Stimulated activated CD8-positive, alpha-beta memory T cell treated with anti-CD3 and anti-CD28 coated beads, Interleukin-12 subunit alpha, Interleukin-12 subunit beta, amount 100 ng/mL, for 4 hours (primary cell): ENCODE measurements at regions not wholly inside any gene's neighbourhood (a gene's known extent, or its start where the extent isn't known, plus 50 kb on each side); places are given as distances from the start of the nearest gene placed in this dataset.
A peak's percentile ranks its signal among the peaks of the same experiment; 100 is the strongest.
"Not testable (repeated sequence)": the region's sequence is repeated elsewhere in the genome, so short reads cannot be mapped to it uniquely, and the experiment has no call there.

Experiments used
- DNase-seq: peaks from one replicate; pipeline ENCODE4 v3.0.0-alpha.2; 2020; ENCODE audit warnings: low read depth

DNA sequence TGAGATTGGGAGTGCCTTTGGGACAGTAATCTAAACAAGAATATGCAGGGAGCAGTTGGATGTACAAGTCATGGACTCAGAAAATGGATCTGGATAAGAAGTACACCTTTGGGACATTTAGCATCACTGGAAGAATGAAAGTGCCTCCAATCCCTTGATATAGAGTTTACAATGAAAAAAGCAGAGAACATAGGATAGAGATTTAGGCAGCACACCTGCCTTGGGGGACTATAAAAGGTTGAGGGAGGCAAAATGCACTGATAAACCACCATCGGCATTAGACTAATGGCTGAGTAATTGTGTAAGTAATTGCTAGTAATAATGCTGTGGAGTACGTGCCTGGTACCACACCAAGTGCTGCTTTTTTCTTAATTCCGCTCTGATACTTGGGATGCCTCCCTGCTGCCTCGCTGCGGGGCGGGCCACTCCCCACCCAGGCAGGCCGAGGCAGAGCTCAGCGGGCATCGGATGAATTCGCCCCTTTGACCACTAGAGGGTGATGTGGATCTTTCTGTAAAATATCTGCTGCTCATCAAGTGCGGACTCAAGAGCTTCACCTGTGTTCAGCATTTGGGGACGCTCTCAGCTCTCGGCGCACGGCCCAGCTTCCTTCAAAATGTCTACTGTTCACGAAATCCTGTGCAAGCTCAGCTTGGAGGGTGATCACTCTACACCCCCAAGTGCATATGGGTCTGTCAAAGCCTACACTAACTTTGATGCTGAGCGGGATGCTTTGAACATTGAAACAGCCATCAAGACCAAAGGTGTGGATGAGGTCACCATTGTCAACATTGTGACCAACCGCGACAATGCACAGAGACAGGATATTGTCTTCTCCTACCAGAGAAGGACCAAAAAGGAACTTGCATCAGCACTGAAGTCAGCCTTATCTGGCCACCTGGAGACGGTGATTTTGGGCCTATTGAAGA is 99.9 kb downstream of the ANKRD18B start:
- peak; percentile 32 for DNase-seq

DNA sequence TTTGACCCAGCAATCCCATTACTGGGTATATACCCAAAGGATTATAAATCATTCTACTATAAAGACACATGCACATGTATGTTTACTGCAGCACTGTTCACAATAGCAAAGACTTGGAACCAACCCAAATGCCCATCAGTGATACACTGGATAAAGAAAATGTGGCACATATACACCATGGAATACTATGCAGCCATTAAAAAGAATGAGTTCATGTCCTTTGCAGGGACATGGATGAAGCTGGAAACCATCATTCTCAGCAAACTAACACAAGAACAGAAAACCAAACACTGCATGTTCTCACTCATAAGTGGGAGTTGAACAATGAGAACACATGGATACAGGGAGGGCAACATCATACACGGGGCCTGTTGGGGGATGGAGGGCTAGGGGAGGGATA is 104.3 kb downstream of the ANKRD18B start:
- DNase-seq: not testable (repeated sequence)

DNA sequence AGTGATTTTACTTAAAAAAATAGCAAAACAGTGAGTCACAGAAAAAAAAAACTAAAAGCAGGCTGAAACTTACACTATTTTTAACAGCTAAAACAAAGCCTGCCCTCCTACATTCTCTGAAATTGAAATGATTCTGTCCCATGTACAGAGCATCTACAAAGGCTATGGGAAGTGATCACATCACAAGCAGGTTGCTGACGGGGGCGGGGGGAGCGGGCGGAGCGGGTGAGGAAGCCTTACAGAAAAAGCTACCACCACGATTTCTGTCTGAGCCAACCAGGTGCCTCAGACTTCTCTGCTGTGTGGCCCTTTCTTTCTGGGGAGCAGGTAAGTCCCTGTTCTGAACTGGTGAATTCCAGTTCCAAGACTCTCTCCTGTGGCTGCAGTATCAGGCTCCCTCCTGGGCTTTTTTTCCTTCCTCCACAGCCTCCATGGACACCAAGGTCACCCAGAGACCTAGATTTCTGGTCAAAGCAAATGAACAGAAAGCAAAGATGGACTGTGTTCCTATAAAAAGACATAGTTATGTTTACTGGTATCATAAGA is 104.9 kb downstream of the ANKRD18B start:
- DNase-seq: no peak

DNA sequence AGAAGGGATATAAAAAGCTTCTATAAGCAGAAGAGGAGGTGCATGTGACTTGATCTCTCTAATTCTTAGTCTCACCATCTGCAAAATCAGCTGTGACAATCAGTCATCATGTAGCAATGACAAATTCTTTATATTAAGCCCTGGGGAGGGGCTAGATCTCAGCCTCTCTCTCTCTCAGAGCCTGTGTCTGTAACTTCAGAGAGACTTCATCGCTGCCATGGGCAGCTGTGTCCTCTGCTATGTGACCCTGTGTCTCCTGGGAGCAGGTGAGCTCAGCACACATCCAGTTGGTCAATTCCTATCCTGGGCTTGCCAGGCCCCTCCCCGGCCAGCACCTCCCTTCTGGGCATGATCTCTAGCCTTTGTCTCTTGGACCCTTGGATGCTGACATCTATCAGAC is 109.6 kb downstream of the ANKRD18B start:
- no peak for DNase-seq

DNA sequence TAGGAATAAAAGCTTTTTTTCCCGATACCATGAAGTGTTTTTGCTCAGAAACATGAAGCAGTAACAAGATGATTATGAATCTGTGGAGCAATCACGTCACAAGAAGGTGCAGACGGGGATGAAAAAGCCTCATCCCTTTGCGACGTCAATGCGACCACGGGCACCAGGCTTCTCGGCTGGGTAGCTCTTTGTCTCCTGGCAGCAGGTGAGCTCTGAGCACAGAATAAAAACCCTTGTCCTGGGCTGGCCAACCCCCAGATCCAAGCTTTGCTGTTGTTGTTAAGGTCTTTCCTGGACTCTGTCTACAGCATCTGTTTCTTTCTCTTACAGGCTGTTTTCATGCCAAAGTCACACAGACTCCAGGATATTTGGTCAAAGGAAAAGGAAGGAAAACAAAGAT is 113.8 kb downstream of the ANKRD18B start:
- DNase-seq: no peak

DNA sequence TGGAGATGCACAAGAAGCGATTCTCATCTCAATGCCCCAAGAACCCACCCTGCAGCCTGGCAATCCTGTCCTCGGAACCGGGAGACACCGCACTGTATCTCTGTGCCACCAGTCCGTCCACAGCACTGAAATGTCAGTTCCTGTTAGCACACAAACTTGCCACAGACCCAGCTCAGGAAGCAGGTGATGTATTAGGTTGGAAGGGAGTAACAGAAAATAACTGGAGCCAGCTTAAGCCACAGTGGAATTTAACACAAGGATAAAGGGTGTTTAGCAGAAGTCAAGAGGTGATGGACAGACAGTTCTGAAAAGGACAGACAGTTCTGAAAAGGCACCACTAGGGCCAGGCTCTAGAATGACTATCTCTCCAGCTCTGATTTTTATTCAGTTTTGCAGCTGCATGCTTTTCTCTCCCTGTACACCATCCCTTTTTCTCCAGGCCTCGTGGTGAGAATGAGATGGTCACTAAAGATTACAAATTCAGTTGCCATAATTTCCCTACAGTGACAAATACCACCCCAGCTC is 114.4 kb downstream of the ANKRD18B start:
- DNase-seq: no peak

DNA sequence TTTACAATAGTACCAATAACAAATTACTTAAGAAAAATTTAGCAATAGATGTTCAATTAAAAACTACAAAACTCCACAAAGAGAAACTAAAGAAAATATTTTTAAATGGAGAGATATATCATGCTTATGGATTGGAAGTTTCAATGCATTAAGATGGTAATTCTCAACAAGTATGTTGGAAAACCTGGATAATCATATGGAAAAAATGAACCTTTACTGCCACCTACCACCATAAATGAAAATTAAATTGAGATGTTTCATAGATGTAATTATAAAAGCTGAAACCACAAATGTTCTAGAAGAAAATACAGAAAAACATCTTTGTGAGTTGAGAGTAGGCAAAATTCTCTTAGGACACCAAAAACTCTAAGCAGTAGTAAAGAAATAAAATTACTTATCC is 121.7 kb downstream of the ANKRD18B start:
- DNase-seq: no peak

DNA sequence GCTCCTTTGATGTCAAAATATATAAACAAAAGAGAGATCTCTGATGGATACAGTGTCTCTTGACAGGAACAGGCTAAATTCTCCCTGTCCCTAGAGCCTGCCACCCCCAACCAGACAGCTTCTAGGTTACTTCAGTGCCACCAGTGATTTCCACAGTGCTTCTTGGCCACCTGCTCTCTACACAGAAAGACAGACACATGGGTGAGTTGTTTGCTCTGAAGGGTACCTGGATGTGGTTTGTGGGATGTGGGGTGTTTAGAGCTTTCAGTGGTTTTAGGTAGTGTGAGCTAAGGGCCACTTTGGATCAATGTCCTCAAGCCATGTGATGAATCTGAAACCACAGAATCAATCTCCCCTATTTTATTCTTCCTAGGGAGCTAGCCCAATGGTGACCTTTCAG is 125.4 kb downstream of the ANKRD18B start:
- no peak for DNase-seq

DNA sequence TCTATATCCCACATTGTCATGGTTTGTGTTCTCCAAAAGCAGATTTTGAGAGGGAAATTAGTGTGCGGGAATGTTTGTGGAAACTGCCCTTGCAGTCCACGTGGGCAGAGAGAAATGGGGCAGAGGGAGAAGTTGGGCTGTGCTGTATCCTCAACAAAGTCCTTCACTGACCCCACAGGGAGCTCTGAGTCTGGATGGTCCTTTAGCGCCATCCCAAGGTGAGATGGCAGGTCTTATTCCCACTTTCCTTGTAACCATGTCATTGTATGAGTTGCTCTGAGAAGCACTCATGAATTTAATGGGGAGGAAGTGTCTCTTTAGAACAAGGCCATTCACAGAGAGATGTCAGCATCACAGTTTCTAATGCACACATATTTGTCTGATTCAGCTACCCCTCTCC is 127.1 kb downstream of the ANKRD18B start:
- DNase-seq: no peak

DNA sequence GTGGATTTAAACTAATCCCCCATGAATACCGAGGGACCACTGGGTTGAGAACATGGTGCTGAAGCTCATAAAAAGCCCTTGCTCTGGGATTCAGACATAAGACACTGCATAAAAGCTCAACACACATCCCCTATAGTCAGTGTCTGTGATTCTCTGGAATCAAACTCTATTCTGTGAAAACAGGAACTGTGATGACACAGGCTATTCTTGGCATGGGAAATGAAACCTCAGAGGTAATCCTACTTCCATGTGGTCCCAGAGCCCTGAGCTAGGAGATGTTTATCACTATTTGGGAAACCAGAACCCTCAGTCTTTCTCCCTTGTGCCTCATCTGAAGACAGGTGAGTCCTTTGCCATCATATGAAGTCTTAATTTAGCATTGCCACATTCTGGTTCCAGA is 135.4 kb upstream of the PRSS3 start:
- no peak for DNase-seq

DNA sequence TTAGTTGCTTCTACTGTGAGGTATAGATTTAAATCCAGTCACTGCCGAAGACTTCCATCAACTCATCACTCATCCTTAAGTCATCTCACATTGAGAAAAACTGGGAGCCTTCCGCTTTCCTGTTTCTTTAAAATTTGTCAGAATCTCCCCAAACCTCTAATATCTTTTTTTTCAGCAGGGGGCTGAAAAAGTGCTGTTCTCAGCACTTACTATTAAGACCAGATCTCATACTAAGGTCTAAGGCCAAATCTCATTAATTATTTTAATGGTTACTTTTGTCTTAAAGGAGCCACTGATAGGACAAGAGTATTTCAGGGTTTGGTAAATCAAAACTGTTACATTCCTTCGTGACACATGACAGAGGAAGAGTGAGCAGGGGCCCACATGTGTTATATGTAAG is 134.6 kb upstream of the PRSS3 start:
- DNase-seq: no peak

DNA sequence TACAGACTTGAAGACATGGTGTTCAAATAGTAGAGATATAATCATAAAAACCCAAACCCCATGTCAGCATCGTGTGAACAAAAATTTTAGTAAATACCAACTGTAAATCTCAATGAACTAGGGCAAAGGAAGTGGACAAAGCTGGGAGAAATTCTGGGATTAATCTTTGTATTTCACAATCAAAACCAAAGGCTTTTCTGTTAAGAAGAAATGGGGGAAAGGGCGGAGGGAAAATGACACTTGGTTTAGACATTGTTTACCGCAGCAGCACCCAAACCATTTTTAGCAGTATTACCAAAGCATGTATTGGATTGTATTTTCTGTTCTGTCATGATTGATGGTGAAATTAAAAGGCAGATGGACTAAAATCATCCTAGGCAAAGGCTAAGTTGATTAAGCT is 134.2 kb upstream of the PRSS3 start:
- no peak for DNase-seq

DNA sequence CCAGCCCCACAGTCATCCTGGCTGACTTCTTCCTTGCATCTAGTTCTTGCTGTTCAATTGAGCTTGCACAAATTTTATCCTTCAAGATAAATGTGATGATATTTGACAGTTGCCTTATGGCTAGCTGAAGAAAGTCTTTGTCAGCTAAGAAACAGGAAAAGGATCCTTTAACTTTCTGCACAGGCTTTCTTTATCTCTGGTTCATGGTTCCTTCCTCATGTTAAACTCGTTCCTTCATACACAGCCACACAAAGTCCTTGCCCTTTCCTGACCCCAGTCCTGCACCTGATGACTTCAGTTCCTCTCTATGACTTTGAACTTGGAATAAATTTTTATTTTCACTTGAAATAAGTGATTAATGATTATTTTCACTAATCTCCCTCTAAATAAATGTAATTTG is 132.5 kb upstream of the PRSS3 start:
- no peak for DNase-seq

DNA sequence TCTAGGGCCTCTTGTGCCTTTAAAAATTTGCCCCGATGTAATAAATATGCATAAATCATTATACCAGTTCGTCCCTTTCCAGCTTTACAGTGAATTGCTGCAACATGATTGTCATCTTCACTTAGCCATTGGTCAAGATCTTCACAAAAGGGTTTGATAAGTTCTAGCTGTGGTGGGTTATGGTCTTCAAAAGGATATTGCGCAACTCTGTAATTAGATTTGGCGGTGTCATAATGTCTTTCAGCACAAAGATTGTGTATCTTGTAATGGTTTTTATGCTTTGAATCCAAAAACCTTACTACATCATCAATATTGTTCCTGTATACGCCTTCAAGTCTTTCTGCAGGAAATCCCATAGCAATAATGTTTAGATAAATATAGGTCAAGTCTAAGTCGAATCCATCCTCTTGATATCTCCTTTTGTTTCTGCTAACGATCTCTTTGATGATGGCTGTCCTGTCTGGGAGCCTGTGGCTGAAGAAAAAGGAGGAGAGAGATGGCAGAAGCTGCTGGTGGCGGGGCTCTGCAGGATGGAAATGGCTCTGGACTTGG is 119.1 kb upstream of the PRSS3 start:
- DNase-seq: not testable (repeated sequence)

DNA sequence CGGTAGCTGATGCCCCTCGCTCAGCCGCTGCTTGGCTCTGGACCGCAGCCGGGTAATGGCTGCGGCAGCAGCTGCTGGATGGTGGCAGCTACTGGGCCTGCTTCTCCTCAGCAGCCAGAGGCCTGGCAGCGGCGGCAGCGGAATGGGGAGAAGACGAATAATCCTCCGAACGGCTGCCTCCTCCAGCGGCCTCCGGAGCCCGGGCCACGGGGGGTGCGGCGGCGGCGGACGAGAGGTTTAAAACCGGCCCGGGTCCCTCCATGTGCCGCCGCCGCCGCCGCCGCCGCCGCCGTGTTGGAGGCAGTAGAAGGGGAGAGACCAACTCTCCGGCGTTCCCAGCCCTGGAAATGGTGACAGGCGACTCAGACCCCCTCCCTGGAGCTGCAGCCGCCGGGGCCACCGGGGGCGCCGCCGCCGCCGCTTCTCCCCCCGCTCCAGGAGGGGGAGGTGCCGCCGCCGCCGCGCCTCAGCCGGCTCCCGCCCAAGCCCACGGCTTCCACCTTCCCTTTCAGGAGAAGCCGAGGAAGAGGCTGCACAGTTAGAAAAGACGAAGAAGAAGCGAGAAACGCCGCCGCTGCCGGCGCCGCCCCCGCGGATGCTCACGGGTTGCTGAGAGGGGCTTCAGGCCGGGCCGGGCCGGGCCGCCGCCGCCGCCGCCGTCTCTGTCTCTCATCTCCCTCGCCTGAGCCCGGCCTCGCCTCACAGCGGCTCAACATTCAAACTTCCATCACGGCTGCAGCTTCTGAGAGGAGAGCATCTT is 118.4 kb upstream of the PRSS3 start:
- DNase-seq: peak; percentile 7

DNA sequence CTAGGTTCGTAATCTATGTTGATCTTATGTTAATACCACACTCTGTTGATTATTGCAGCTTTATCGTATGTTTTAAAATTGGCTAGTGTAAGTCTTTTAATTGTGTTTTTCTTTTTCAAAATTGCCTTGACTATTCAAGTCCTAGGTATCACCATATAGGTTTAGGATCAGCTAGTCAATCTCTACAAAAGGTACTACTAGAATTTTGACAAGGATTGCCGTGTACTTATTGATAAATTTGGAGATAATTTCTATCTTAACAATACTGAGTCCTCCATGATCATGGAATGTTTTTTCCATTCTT is 117.9 kb upstream of the PRSS3 start:
- no peak for DNase-seq

DNA sequence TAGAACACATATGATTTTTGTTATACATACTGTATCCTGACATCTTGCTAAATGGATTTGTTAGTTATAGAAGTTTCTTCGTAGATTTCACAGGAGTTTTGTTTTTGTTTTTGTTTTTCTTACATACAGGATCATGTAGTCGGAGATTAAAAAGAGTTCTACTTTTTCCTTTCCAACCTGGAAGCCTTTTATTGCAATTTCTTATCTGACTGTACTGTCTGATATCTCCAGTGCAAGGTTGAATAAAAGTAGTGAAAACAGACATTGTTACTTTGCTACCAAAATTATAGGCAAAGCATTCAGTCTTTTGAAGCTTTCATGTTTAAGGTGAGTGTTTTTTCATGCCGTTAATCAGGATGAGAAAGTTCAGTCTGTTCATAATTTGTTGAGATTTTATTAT is 117.4 kb upstream of the PRSS3 start:
- no peak for DNase-seq

DNA sequence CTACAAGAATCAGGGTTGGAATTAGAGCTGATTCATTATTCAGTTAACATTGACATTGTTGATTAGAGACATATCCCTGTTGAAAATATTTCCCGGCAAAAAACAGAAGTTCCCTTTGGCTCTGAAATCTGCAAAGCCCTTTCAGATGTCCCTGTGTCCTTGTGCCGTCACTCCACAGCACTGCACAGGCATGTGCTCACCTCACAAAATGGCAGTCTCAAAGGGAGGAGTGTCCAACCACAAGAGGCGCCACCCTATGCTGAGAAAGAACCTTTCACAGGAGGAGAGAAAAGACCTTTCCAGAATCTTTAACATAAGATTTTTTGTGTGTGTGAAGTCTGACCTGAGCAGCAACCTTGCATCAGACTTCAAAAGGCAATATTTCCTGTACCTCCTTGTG is 112.8 kb upstream of the PRSS3 start:
- no peak for DNase-seq

DNA sequence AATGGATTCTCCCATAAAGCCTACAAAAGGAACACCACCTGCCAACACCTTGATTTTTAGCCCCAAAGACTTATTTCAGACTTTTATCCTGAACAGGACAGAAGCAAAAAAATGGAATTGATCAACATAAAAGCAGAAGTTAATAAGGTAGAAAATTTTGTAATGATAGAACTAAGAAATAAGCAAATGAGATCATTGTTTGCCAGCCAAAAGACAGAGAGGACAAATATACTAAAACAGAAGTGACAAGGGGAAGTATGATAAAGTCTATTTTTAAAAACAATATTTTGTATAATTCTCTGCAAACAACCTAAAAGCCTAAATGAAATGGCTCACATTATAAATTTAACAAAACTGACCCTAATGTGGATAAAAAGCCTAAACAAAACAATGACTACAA is 110.5 kb upstream of the PRSS3 start:
- no peak for DNase-seq

DNA sequence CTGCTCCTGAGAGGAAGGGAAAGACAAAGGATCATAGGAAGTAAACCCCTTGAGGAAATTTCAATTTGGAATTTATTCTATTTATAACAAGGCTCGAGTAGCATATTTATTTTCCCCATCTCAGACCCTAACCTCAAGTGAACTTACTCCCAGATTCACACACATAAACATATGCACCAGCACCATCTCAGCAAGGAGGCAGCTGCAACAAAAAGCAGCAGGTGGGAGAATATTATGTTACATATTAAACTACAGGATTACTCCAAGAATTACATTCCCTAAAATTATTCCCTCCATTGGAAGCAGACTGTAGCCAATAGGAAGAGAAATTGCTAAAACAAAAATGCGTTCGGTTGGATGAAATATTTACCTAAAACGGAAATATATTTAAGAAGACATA is 108.4 kb upstream of the PRSS3 start:
- no peak for DNase-seq

DNA sequence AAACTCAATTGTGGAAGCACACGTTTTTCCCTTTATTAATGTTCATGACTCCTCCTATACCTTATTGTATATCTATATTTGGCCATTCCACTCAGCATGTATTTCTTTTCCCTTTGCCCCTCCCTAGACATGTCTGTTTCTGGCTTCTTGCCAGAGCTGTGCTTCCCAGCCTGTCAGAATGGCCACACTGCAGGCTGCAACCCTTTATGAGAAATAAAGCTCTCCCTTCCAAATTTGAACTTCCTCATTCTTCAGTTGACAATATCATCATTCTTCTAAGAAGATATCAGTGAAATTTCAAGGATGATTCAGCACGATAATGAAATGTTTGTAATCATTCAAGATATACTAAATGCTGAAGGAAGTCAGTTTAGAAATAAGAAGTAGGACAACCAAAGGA is 107.6 kb upstream of the PRSS3 start:
- no peak for DNase-seq

DNA sequence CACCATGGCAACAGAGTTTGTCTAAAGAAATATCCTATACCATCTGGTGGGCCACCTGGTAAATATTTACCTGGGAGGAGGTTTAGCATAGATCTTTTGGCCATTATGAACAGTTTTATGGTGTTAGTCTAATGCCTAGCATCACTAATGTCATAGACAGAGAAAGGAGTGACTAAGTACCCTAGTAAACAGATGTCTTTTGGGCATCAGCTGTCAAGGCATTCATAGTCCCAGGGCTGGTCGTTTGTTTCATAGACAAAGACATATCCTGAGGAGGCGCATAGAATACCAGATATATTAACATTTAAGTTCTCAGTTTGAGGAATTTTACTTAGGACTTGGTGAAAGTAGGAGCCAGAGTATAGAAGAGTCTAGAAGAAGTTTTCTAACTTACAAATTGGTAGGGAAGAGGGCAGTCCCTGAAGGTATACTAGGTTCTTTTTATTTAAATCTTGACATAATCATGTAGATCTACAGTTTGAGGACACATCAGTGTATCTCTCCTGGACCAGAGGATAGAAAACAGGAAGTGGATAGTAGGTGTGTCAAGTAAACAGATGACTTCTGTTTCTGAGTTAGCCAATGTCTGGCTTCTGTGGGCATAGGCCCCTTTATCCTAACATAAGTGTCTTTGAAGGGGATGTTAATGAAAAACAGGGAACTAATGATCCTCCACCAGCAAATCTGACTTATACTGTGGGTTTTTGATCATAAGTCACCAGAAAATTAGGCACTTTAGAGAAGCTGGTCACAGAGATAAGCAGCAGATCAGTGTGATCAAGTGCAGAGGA is 105.0 kb upstream of the PRSS3 start:
- no peak for DNase-seq
